GM12878 (cell line): ENCODE measurements at regions not wholly inside any gene's neighbourhood (a gene's known extent, or its start where the extent isn't known, plus 50 kb on each side); places are given as distances from the start of the nearest gene placed in this dataset.

Source experiments
- ATAC-seq: fragments of 200-7000 bp; cut with Tn5 transposase; 3 replicates; pipeline ENCODE4 v1.9.1; 2020; ENCODE audit warnings: mild to moderate bottlenecking, moderate library complexity
- BruUV-seq: library from RNA; stranded (reverse); fragments of 400-500 nt; replicated peaks from 2 replicates; lab custom pipeline; 2021; lab: Mats Ljungman, UMichigan
- CTCF ChIA-PET: fragments of 300-600 bp; sonication (Branson Sonifier 250); formaldehyde crosslinking; extraction: SDS; loops from one replicate; lab custom pipeline; 2021; ENCODE audit warnings: inconsistent platforms; lab: Yijun Ruan, JAX
- POLR2A ChIA-PET: fragments of 350-600 bp; formaldehyde crosslinking; extraction: SDS; loops from one replicate; lab custom pipeline; 2021; ENCODE audit warnings: inconsistent platforms; lab: Charles Lee
- RAD21 ChIA-PET: fragments of 300-600 bp; sonication (Branson Sonifier 250); formaldehyde crosslinking; loops from one replicate; lab custom pipeline; 2023; ENCODE audit warnings: antibody characterized with exemption; ENCODE audit not compliant: unreplicated experiment; lab: Charles Lee
- SMC1A ChIA-PET: fragments of 300-600 bp; sonication (Branson Sonifier 250); formaldehyde crosslinking; loops from one replicate; lab custom pipeline; 2023; ENCODE audit not compliant: unreplicated experiment, uncharacterized antibody; lab: Charles Lee
- DNase-seq: peaks from one replicate; pipeline ENCODE4 v3.0.0-alpha.2; 2011; ENCODE audit warnings: low read depth, low spot score
- FAIRE-seq: peaks from 3 replicates; lab custom pipeline; 2011; peaks lifted over from hg19 to GRCh38; lab: Jason Lieb, UNC
- H2AFZ ChIP-seq: 2 replicates; pipeline ENCODE4 v1.6.0; 2011; ENCODE audit warnings: low read depth, low read length, control low read depth; ENCODE audit not compliant: control insufficient read depth
- H3K27ac ChIP-seq: 2 replicates; pipeline ENCODE4 v1.5.1; 2011; ENCODE audit warnings: control low read depth; ENCODE audit not compliant: control insufficient read depth, insufficient read depth
- H3K27me3 ChIP-seq, 2 experiments: replicated peaks in 1 of 2; 2 replicates each; pipeline versions ENCODE4 v1.6.0 to v1.6.1; 2011; ENCODE audit warnings: low read length in 1 of 2; ENCODE audit not compliant: control insufficient read depth in 2 of 2, insufficient read depth in 2 of 2
- H3K36me3 ChIP-seq, 2 experiments: 2 replicates each; pipeline ENCODE4 v1.5.1; 2011; ENCODE audit warnings: low read length in 1 of 2; ENCODE audit not compliant: control insufficient read depth in 2 of 2, insufficient read depth in 2 of 2
- H3K4me1 ChIP-seq: 2 replicates; pipeline ENCODE4 v1.6.1; 2011; ENCODE audit warnings: mild to moderate bottlenecking, low read length, moderate library complexity, mixed read lengths; ENCODE audit not compliant: control insufficient read depth, insufficient read depth
- H3K4me2 ChIP-seq: 2 replicates; pipeline ENCODE4 v1.6.0; 2011; ENCODE audit warnings: control low read depth; ENCODE audit not compliant: control insufficient read depth, insufficient read depth
- H3K4me3 ChIP-seq: fragments of 200-600 bp; sonication (generic); 2 replicates; pipeline ENCODE4 v1.5.1; 2016
- H3K79me2 ChIP-seq: 2 replicates; pipeline ENCODE4 v1.6.0; 2011; ENCODE audit warnings: low read length; ENCODE audit not compliant: control insufficient read depth, insufficient read depth
- H3K9ac ChIP-seq: 2 replicates; pipeline ENCODE4 v1.8.0; 2011; ENCODE audit warnings: low read length, control low read depth, mixed read lengths; ENCODE audit not compliant: control insufficient read depth, insufficient read depth
- H3K9me3 ChIP-seq: replicated peaks from 3 replicates; pipeline ENCODE4 v1.5.1; 2011; ENCODE audit warnings: mild to moderate bottlenecking, low read length; ENCODE audit not compliant: control insufficient read depth, insufficient read depth
- H4K20me1 ChIP-seq: 2 replicates; pipeline ENCODE4 v1.6.0; 2011; ENCODE audit not compliant: control insufficient read depth, insufficient read depth
- BRCA1 ChIP-seq: IDR thresholded peaks from 2 replicates; pipeline ENCODE4 v1.6.1; 2011; ENCODE audit warnings: low read depth, low read length, improper control_type of control experiment
- EZH2 ChIP-seq: IDR thresholded peaks from 2 replicates; pipeline ENCODE4 v1.6.1; 2012; ENCODE audit warnings: low read depth, mild to moderate bottlenecking, control low read depth, inconsistent platforms, low read length, borderline replicate concordance; ENCODE audit not compliant: control insufficient read depth
- HDGF ChIP-seq: fragments of 450-650 bp; IDR thresholded peaks from 2 replicates; pipeline ENCODE4 v1.6.1; 2016; ENCODE audit warnings: antibody characterized with exemption
- IRF4 ChIP-seq: IDR thresholded peaks from 2 replicates; pipeline ENCODE4 v1.6.1; 2011; ENCODE audit warnings: low read depth, low read length
- MEF2B ChIP-seq: fragments of 450-650 bp; IDR thresholded peaks from 2 replicates; pipeline ENCODE4 v1.6.1; 2018; ENCODE audit warnings: mild to moderate bottlenecking, moderate library complexity; ENCODE audit not compliant: partially characterized antibody, poor library complexity, severe bottlenecking
- NRF1 ChIP-seq: conservative IDR thresholded peaks from 2 replicates; pipeline ENCODE4 v1.6.1; 2011; ENCODE audit warnings: mild to moderate bottlenecking, low read depth, low read length, improper control_type of control experiment
- POLR2A ChIP-seq: IDR thresholded peaks from 2 replicates; pipeline ENCODE4 v1.6.1; 2011; ENCODE audit warnings: low read depth, mild to moderate bottlenecking, low read length
- SMC3 ChIP-seq: IDR thresholded peaks from 2 replicates; pipeline ENCODE4 v1.6.1; 2011; ENCODE audit warnings: low read length, improper control_type of control experiment, borderline replicate concordance
- SRF ChIP-seq, 2 experiments: IDR thresholded peaks; 2 replicates each; pipeline ENCODE4 v1.6.1; 2011; ENCODE audit warnings: low read depth in 2 of 2, low read length in 2 of 2, mild to moderate bottlenecking in 1 of 2, moderate library complexity in 1 of 2
- STAT3 ChIP-seq: IDR thresholded peaks from 2 replicates; pipeline ENCODE4 v1.6.1; 2011; ENCODE audit warnings: low read depth, low read length, improper control_type of control experiment
- YY1 ChIP-seq: IDR thresholded peaks from 2 replicates; pipeline ENCODE4 v1.6.1; 2011; ENCODE audit warnings: low read depth, mild to moderate bottlenecking, low read length
- WGBS: methylation state at CpG from one replicate; pipeline ENCODE4 v1.1.6; 2016; ENCODE audit warnings: low lambda C conversion rate; ENCODE audit not compliant: insufficient replicate concordance, insufficient coverage; ENCODE audit errors: missing lambda C conversion rate; 5-methylcytosine and 5-hydroxymethylcytosine counted together
- in situ Hi-C: fragments of 300-500 bp; cut with MboI; formaldehyde crosslinking; loops from 9 replicates; pipeline ENCODE4 v1.14.3; 2018; ENCODE audit warnings: mixed read lengths
- intact Hi-C: fragments of 100-400 bp; cut with micrococcal nuclease; formaldehyde crosslinking; loops from one replicate; pipeline ENCODE4 v1.14.2; 2022; ENCODE audit not compliant: unreplicated experiment
- TF ChIP-seq, protein P1 (sequence below): IDR thresholded peaks from 2 replicates; pipeline ENCODE4 v1.6.1; 2012; ENCODE audit warnings: low read depth, low read length, improper control_type of control experiment
- TF ChIP-seq, protein P2 (sequence below): fragments of 450-650 bp; IDR thresholded peaks from 2 replicates; pipeline ENCODE4 v1.6.1; 2016; ENCODE audit warnings: mild to moderate bottlenecking
- TF ChIP-seq, protein P3 (sequence below): fragments of 450-650 bp; IDR thresholded peaks from 2 replicates; pipeline ENCODE4 v1.6.1; 2017; ENCODE audit warnings: low read depth, mild to moderate bottlenecking, moderate library complexity
- TF ChIP-seq, protein P4 (sequence below): fragments of 450-650 bp; IDR thresholded peaks from 2 replicates; pipeline ENCODE4 v1.6.1; 2016; ENCODE audit warnings: mild to moderate bottlenecking, moderate library complexity, borderline replicate concordance

DNA sequence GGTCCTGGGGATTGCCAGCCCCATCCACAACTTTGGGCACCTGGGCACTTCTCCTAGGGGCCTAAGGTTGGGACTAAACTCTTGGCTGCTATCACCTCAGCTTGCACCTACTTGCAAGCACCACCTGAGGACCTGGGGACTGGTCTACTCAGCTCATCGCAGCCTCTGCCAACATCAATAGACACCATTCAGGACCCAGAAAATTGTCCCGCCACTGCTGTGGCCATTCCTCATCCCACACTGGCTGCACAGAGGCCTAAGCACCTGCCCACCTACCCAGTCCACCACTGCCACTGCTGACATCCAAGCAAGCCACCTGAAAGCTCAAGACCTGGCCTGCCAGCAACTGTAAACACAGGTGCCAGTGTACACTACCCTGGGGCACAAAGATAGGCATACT lies 234.1 kb downstream of the STK31 start:
- no peak for DNase-seq
- ChIA-PET SMC1A (no interaction called here), POLR2A (no interaction called here), RAD21 (no interaction called here), CTCF (no interaction called here)
- no peaks in the 10 kb centered on the region for H3K27me3 ChIP-seq
- H4K20me1 ChIP-seq, result no peaks in the 10 kb centered on the region
- H3K79me2 ChIP-seq, result no peaks in the 10 kb centered on the region
- H3K4me2 ChIP-seq, result no peak overlapping the region
- in situ Hi-C loops, result no loop called here
- no peaks in the 10 kb centered on the region for H3K36me3 ChIP-seq
- ATAC-seq, result no peak
- BruUV-seq, result no TSS peak
- no peak overlapping the region for H3K27ac ChIP-seq
- no peak overlapping the region for H2AFZ ChIP-seq
- intact Hi-C loops, result no loop called here
- no peak overlapping the region for H3K9ac ChIP-seq
- TF ChIP-seq, protein P1, sequence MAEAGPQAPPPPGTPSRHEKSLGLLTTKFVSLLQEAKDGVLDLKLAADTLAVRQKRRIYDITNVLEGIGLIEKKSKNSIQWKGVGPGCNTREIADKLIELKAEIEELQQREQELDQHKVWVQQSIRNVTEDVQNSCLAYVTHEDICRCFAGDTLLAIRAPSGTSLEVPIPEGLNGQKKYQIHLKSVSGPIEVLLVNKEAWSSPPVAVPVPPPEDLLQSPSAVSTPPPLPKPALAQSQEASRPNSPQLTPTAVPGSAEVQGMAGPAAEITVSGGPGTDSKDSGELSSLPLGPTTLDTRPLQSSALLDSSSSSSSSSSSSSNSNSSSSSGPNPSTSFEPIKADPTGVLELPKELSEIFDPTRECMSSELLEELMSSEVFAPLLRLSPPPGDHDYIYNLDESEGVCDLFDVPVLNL, result no peak
- no peak for TF ChIP-seq MEF2B
- TF ChIP-seq STAT3, result no peak
- no peak for TF ChIP-seq EZH2
- TF ChIP-seq HDGF, result no peak
- TF ChIP-seq BRCA1, result no peak
- TF ChIP-seq, protein P2, sequence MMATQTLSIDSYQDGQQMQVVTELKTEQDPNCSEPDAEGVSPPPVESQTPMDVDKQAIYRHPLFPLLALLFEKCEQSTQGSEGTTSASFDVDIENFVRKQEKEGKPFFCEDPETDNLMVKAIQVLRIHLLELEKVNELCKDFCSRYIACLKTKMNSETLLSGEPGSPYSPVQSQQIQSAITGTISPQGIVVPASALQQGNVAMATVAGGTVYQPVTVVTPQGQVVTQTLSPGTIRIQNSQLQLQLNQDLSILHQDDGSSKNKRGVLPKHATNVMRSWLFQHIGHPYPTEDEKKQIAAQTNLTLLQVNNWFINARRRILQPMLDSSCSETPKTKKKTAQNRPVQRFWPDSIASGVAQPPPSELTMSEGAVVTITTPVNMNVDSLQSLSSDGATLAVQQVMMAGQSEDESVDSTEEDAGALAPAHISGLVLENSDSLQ, result no peak
- TF ChIP-seq SMC3, result no peak
- no peak for TF ChIP-seq IRF4
- TF ChIP-seq, protein P3, sequence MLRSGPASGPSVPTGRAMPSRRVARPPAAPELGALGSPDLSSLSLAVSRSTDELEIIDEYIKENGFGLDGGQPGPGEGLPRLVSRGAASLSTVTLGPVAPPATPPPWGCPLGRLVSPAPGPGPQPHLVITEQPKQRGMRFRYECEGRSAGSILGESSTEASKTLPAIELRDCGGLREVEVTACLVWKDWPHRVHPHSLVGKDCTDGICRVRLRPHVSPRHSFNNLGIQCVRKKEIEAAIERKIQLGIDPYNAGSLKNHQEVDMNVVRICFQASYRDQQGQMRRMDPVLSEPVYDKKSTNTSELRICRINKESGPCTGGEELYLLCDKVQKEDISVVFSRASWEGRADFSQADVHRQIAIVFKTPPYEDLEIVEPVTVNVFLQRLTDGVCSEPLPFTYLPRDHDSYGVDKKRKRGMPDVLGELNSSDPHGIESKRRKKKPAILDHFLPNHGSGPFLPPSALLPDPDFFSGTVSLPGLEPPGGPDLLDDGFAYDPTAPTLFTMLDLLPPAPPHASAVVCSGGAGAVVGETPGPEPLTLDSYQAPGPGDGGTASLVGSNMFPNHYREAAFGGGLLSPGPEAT, result no peak
- TF ChIP-seq SRF (IDR thresholded peaks at IDR 0.05; ENCODE audit: low read depth in 2 of 2, low read length in 2 of 2), result no peak
- no peak for TF ChIP-seq NRF1
- TF ChIP-seq, protein P4, sequence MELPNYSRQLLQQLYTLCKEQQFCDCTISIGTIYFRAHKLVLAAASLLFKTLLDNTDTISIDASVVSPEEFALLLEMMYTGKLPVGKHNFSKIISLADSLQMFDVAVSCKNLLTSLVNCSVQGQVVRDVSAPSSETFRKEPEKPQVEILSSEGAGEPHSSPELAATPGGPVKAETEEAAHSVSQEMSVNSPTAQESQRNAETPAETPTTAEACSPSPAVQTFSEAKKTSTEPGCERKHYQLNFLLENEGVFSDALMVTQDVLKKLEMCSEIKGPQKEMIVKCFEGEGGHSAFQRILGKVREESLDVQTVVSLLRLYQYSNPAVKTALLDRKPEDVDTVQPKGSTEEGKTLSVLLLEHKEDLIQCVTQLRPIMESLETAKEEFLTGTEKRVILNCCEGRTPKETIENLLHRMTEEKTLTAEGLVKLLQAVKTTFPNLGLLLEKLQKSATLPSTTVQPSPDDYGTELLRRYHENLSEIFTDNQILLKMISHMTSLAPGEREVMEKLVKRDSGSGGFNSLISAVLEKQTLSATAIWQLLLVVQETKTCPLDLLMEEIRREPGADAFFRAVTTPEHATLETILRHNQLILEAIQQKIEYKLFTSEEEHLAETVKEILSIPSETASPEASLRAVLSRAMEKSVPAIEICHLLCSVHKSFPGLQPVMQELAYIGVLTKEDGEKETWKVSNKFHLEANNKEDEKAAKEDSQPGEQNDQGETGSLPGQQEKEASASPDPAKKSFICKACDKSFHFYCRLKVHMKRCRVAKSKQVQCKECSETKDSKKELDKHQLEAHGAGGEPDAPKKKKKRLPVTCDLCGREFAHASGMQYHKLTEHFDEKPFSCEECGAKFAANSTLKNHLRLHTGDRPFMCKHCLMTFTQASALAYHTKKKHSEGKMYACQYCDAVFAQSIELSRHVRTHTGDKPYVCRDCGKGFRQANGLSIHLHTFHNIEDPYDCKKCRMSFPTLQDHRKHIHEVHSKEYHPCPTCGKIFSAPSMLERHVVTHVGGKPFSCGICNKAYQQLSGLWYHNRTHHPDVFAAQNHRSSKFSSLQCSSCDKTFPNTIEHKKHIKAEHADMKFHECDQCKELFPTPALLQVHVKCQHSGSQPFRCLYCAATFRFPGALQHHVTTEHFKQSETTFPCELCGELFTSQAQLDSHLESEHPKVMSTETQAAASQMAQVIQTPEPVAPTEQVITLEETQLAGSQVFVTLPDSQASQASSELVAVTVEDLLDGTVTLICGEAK, result no peak
- no peak for TF ChIP-seq POLR2A
- TF ChIP-seq YY1, result no peak
- WGBS, result 23% methylated on average over 2 of the region's 2 CpGs
- FAIRE-seq, result no peak
- no peaks in the 10 kb centered on the region for H3K9me3 ChIP-seq
- no peak overlapping the region for H3K4me3 ChIP-seq
- H3K4me1 ChIP-seq, result no peaks in the 10 kb centered on the region
